ENCODE measurements at regions not wholly inside any gene's neighbourhood (a gene's known extent, or its start where the extent isn't known, plus 50 kb on each side); places are given as distances from the start of the nearest gene placed in this dataset.
A peak's percentile ranks its signal among the peaks of the same experiment; 100 is the strongest.
"Not testable (repeated sequence)": the region's sequence is repeated elsewhere in the genome, so short reads cannot be mapped to it uniquely, and the experiment has no call there.

- no peak for DNase-seq
These were observed 364.8 kb downstream of the SMARCA1 start for GRCh38 chrX:129158505-129158904.

- peak; percentile 34 for DNase-seq
These were observed 377.4 kb downstream of the SMARCA1 start for GRCh38 chrX:129145840-129146272.

GRCh38 chrX:129145385-129145784 is 377.9 kb downstream of the SMARCA1 start:
- DNase-seq = no peak

GRCh38 chrX:129144172-129145038 is 378.9 kb downstream of the SMARCA1 start:
- no peak for DNase-seq

- DNase-seq = peak; percentile 85
These were observed 383.3 kb downstream of the SMARCA1 start for GRCh38 chrX:129139837-129140598.

- no peak for DNase-seq
These were observed 398.0 kb downstream of the SMARCA1 start for GRCh38 chrX:129125122-129125914.

- no peak for DNase-seq
These were observed 399.5 kb downstream of the SMARCA1 start for GRCh38 chrX:129123795-129124194.

- DNase-seq = peak; percentile 16
These were observed 406.4 kb downstream of the SMARCA1 start for GRCh38 chrX:129116676-129117470.

GRCh38 chrX:129115935-129116334 is 407.4 kb downstream of the SMARCA1 start:
- DNase-seq = no peak

- DNase-seq = peak; percentile 47
These were observed 408.2 kb downstream of the SMARCA1 start for GRCh38 chrX:129115104-129115503.

- DNase-seq = no peak
These were observed 412.1 kb downstream of the SMARCA1 start for GRCh38 chrX:129111081-129111798.

GRCh38 chrX:129108936-129109335 is 414.4 kb downstream of the SMARCA1 start:
- DNase-seq = peak; percentile 90

GRCh38 chrX:129099207-129099606 is 424.1 kb downstream of the SMARCA1 start:
- no peak for DNase-seq

GRCh38 chrX:129097668-129098067 is 425.6 kb downstream of the SMARCA1 start:
- DNase-seq = no peak

GRCh38 chrX:129093706-129094105 is 429.6 kb downstream of the SMARCA1 start:
- DNase-seq = no peak

GRCh38 chrX:129092757-129093156 is 430.5 kb downstream of the SMARCA1 start:
- no peak for DNase-seq

GRCh38 chrX:129092242-129092641 is 431.0 kb downstream of the SMARCA1 start:
- DNase-seq = peak; percentile 40

- peak; percentile 84 for DNase-seq
These were observed 432.2 kb downstream of the SMARCA1 start for GRCh38 chrX:129091097-129091496.

- DNase-seq = no peak
These were observed 436.5 kb downstream of the SMARCA1 start for GRCh38 chrX:129086802-129087201.

- not testable (repeated sequence) for DNase-seq
These were observed 439.0 kb downstream of the SMARCA1 start for GRCh38 chrX:129084291-129084690.

GRCh38 chrX:129077424-129078170 is 445.7 kb downstream of the SMARCA1 start:
- no peak for DNase-seq

Data from NCI-H2171 treated with DMSO at 0.1 percent for 48 hours (cell line).